ENCODE measurements at regions not wholly inside any gene's neighbourhood (a gene's known extent, or its start where the extent isn't known, plus 50 kb on each side); places are given as distances from the start of the nearest gene placed in this dataset.

DNA sequence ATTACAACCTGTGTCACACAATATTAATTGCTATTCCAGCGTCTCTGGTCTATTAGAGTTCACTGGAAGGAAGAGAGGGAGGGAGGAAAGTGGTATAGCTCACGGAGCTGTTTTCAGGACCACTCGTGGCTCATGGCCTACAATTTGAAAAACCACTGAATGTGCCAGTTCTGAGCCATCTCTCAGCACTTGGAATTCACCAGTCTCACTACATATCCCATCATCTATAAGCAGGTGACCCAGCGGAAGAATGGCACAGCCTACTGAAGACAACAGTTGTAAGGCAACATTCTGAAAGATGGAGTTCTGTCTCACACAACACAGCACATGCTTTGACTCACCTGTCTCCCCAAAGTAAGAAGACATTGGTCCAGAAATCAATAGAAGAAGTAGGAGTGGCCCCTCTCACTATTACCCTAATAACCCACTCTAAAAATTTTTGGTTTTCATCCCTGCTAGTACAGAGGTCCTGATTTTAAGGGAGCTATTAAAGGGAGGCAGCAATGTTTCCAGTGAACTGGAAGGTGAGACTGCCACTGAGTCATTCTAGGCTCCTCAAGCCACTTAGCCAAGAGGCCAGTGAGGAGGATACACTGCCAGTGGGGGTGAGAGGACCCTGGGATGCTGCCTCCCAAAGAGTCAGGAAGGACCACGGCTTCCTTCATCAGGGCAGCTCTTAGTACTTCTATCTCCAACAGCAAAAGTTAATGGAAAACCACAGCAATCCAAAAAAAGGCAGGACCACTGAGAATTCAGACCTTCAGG, 50.0 kb upstream of the DOCK9 start:
- DNase-seq (ENCODE audit: low spot score): no peak
- intact Hi-C loops (cut with DNase I): no loop called here

- intact Hi-C loops (cut with DNase I): no loop called here
- DNase-seq (ENCODE audit: low spot score): no peak
These were observed 51.0 kb upstream of the DOCK9 start for GRCh38 chr13:99028890-99029289.

DNA sequence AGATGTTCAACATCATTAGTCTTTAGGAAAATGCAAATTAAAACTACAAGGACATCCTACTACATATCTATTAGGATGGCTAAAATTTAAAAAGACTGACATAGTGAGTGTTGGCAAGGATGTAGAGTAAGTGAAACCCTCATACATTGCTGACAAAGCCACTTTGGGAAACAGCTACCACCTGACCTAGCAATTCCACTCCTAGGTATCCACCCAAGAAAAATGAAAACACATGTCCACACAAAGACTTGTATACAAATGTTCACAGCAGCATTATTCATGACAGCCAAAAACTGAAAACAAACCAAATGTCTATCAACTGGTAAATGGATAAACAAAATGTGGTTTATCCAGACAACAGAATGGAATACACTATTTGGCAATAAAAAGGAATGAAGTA, 51.7 kb upstream of the DOCK9 start:
- DNase-seq (ENCODE audit: low spot score): no peak
- intact Hi-C loops (cut with DNase I): no loop called here

DNA sequence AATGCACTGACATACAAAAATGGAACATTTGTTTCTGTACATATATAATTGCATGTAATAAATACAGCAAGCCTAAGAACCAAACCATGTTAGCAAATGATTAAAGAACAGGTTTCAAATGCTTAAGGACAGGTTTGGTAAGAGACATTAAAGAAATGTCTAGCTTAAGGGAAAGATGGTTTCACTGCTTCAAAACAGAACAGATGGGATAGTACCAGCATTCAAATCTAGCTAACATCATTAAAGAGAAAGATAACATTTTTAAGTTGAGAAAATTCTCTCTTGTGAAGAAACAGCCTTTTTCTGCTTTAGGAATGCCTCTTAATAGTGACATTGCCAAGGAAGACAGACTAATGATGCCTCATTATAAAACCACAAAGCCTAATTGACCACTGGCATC, 52.5 kb upstream of the DOCK9 start:
- no peak for DNase-seq (ENCODE audit: low spot score)

DNA sequence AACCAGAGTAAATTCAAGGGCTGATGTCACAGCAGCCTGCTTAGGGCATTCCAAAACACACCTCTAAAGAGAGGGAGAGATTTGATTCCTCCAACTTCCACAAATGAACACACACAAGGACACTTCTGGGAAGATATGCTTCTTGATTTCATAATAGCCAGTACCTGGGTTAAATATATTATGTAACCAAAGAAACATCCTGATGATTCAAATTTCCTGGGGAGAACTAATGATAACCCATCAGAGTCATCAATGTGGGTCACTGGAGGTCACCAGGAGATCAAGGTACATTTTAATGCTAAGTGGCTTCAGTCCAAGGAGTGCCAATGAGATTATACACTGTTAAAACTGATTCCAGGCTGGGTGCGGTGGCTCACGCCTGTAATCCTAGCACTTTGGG, 54.0 kb upstream of the DOCK9 start:
- no peak for DNase-seq (ENCODE audit: low spot score)
- intact Hi-C loops (cut with DNase I): loop anchor here in 1 of 2 donors (5.0 kb wide), 1 partner anchor 190 kb away; no protein-coding TSS in a partner anchor

More for the DNA sequence above, 52.5 kb upstream of the DOCK9 start:
- intact Hi-C loops (cut with DNase I): loop anchor here in 1 of 2 donors (5.0 kb wide), 1 partner anchor 188 kb away; no protein-coding TSS in a partner anchor

GRCh38 chr13:99033814-99034213, 56.0 kb upstream of the DOCK9 start:
- intact Hi-C loops (cut with DNase I): loop anchor here in 1 of 2 donors (5.0 kb wide), 1 partner anchor 192 kb away; no protein-coding TSS in a partner anchor
- no peak for DNase-seq (ENCODE audit: low spot score)

- intact Hi-C loops (cut with DNase I): loop anchor here in 1 of 2 donors (5.0 kb wide), 1 partner anchor 192 kb away; no protein-coding TSS in a partner anchor
- DNase-seq (ENCODE audit: low spot score): no peak
These were observed 56.6 kb upstream of the DOCK9 start for GRCh38 chr13:99034333-99035085.

GRCh38 chr13:99035715-99036114, 57.9 kb upstream of the DOCK9 start:
- intact Hi-C loops (cut with DNase I): no loop called here
- DNase-seq (ENCODE audit: low spot score): no peak

- intact Hi-C loops (cut with DNase I): no loop called here
- DNase-seq (ENCODE audit: low spot score): no peak
These were observed 59.9 kb upstream of the DOCK9 start for GRCh38 chr13:99037756-99038155.

DNA sequence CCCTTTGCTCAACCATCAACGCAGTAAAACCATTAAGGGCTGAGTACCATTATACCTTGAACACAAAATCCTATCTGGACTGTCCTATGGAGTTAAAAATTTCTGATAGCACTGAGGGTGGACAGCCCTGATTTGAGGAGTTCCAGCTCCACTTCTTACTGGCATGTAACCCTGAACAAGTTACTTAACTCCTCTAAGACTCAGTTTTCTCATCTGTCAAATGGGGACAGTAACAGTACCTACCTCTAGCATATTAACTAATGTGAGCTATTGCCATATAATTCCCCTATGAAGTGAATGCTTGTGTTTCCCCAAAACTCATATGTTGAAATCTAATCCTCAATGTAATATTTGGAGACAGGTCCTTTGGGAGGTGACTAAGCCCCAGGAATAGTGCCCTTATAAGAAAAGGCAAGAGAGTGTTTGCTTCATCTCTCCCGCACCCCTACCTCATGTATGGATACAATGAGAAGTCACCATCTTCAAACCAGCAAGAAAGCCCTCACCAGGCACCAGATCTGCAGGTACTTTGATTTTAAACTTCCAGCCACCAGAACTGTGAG, 61.9 kb upstream of the DOCK9 start:
- no peak for DNase-seq (ENCODE audit: low spot score)
- intact Hi-C loops (cut with DNase I): no loop called here

GRCh38 chr13:99040536-99041131, 62.8 kb upstream of the DOCK9 start:
- DNase-seq (ENCODE audit: low spot score): no peak
- intact Hi-C loops (cut with DNase I): no loop called here

DNA sequence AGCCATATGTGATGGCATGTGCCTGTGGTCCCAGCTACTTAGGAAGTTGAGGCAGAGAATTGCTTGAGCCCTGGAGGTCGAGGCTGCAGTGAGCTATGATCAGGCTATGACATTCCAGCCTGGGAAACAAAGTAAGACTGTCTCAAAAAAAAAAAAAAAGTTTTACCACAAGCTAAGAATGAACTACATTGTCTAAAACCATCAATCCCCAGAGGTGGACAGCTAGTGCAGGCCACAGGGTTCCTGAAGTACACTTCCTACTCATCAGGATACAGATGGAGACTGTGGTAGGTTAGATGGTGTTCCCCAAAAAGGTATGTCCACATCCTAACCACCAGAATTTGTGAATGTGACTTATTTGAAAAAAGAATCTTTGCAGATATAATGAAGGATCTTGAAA, 63.5 kb upstream of the DOCK9 start:
- no peak for DNase-seq (ENCODE audit: low spot score)
- intact Hi-C loops (cut with DNase I): no loop called here

DNA sequence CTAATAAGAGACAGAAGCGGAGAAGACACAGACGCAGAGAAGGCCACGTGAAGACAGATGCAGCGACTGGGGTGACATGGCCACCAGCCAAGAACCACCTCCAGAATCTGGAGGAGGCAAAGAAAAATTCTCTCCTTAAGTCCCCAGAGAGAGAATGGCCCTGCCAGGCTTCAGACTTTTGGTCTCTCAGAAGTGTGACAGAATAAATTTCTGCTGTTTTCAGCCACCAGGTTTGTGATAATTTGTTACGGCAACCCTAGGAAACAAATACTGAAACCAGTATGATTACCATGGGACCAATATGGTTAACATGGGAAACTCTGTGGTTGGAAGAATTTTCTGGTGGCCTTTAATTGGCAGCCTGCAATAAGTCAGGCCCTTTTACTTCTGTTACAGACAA, 63.9 kb upstream of the DOCK9 start:
- intact Hi-C loops (cut with DNase I): no loop called here

GRCh38 chr13:99042521-99043250, 64.8 kb upstream of the DOCK9 start:
- intact Hi-C loops (cut with DNase I): no loop called here
- no peak for DNase-seq (ENCODE audit: low spot score)

More for the DNA sequence above, 63.9 kb upstream of the DOCK9 start:
- DNase-seq (ENCODE audit: low spot score): no peak

DNA sequence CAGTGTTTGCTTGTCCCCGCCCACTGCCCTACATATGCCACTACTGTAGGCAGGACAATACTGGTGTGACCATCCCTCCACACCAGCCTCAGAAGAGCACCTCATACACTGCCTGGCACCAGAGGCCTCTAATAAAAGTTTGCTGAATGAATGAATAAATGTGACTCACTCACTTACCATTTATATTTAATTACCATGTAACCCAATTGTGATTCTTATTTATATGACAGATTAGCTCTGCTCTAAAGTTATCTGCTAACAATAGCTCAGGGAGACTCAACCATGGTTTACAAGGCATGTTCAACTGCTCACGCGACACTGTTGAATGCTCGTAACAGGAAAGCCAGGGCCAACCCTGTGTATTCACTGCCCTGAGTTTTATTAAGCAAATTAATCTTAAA, 66.0 kb upstream of the DOCK9 start:
- intact Hi-C loops (cut with DNase I): no loop called here
- no peak for DNase-seq (ENCODE audit: low spot score)

- intact Hi-C loops (cut with DNase I): no loop called here
- DNase-seq (ENCODE audit: low spot score): no peak
These were observed 66.9 kb upstream of the DOCK9 start for GRCh38 chr13:99044764-99045163.

DNA sequence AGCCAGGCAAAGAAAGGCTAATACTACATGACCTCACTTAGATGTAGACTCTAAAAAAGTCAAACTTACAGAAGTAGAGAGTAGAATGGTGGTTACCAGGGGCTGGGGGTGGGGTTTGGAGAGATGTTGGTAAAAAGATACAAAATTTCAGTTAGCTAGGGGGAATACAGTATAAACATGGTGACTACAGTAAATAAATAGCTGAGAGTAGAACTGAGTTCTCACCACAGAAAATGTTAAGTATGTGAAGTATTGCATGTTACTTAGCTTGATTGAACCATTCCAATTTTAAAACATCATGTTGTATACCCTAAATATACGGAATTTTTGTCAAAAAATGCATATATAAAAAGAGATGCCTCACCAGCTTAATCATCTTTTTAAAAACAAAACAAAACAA, 67.5 kb upstream of the DOCK9 start:
- DNase-seq (ENCODE audit: low spot score): no peak
- intact Hi-C loops (cut with DNase I): no loop called here

- intact Hi-C loops (cut with DNase I): no loop called here
- DNase-seq (ENCODE audit: low spot score): no peak
These were observed 69.0 kb upstream of the DOCK9 start for GRCh38 chr13:99046851-99047250.

DNA sequence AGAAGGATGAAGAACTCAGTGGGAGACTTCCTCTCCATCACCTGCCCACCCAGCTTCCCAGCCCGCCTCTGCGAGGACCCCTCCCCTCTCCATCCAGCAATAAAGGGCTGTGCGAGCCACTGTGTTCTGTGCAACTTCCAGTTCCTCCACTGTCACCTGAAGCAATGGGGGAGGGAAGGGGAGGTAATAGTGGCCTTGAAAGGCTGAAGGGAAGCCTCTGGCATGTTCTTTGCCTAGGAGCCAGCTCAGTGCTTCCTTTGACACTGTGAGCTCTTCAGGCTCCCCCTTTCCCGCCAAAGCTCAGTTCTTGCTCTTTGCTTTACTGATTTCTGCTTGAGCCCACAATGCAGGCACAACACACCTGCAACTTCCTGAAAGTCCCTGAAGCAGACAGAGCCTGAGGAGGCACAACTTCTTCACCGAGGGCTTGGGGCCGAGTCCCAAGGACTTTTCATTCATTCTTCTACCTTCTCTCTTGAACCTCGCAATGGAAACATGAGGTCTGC, 73.2 kb upstream of the DOCK9 start:
- intact Hi-C loops (cut with DNase I): no loop called here

More for the DNA sequence above, 73.2 kb upstream of the DOCK9 start:
- no peak for DNase-seq (ENCODE audit: low spot score)

Data from posterior vena cava (tissue), 2 donors.